DMS153 (cell line): ENCODE measurements at regions not wholly inside any gene's neighbourhood (a gene's known extent, or its start where the extent isn't known, plus 50 kb on each side); places are given as distances from the start of the nearest gene placed in this dataset.
"Not testable (repeated sequence)": the region's sequence is repeated elsewhere in the genome, so short reads cannot be mapped to it uniquely, and the experiment has no call there.

Experiments
- DNase-seq: peaks from one replicate; lab custom pipeline; 2025; lab: John Stamatoyannopoulos, UW

DNA sequence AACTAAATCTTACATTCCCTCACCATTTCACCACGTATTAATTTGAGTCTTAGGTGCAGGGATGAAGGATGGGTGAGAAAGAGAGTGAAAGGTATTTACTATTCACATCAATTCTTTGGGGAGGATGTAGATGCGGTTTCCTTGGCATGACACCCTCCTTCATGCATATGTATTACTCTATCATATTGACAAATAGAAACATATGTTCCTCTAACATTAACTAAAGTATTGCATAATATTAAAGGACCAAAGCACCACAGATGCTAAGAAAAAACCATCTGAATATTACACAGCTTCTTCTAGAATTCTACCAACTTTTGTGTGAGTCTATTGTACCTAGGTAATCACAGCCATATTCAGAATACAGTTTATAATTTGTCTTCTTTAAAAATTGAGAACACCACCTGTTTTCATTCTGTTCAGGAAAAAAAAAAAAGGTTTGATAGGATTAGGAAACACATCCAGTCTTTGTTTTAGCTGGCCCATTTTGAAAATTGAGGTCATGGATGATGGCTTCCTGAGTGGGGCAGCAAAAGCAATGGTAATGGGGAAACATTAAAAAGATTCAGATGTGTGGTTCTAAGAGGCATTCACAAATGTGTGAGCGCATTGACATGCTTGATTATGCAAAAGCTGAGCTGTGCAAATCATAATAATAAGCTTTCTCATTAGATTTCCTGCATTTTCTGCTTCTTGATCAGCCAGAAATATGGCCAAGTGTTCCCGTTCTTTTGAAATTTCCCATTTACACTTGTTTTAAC is 1011.5 kb upstream of the NUDT12 start:
- no peak for DNase-seq

DNA sequence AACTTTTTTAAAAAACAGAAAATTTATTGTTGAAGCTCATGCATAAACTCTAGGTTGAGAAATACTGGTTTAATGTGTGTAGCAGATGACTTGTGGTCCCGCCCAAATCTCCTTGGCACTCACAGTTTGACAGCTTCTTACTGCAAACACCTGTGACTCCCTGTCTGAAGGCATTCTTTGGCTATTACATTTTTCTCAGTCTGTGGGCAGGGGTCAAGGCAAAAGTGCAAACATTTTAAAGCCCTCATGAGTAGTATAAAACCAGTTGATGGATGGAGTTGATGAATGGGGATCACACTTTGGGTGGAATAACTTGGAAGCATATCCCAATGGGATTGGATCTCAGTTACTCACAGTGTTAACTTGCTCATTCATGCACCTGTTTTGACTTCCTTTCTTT is 1007.0 kb upstream of the NUDT12 start:
- DNase-seq = no peak

DNA sequence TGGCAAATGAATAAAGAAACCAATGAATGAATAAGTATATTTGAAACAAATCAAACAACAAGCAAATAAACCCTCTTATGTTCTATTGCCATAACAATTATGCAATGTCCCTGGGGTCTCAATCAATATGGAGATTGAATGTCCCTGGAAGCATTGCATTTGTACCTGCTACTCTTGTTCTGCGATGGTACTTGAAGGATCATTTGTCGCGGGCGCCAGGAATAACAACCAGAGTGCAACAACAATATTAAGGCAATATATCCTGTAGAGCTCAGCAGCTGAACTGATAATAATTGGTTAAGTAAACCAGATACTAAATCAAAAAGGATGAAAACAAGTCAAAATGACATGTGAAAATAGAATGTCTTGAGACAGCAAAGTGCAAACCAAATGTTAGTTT is 1001.9 kb upstream of the NUDT12 start:
- DNase-seq = no peak

DNA sequence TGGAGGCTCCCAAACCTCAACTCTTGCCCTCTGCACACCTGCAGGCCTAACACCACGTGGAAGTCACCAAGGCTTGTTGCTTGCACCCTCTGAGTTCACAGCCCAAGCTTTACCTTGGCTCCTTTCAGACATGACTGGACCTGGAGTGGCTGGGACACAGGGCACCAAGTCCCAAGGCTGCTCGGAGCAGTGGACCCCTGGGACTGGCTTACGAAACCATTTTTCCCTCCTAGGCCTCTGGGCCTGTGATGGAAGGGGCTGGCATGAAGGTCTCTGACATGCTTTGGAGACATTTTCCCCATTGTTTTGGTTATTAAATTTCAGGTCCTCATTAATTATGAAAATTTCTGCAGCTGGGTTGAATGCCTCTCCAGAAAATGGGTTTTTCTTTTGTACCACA is 994.4 kb upstream of the NUDT12 start:
- no peak for DNase-seq

DNA sequence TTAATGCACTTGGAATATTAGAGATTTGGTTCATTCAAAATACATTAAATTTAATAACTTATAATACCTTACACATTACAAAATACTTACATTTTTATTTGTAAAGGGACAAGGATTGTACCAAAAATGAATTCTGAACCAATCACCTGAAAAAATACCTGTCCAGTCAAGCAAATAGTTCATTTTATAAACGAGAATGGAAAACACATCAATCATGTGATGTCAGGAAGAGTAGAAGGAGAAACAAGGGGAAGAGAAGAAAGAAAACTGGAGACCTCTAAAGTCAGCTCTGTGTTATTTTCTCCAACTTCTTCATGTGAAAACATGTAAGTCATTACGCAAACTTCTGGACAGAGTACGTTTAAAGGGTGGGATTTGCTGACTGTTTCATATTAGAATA is 989.0 kb upstream of the NUDT12 start:
- DNase-seq = no peak

DNA sequence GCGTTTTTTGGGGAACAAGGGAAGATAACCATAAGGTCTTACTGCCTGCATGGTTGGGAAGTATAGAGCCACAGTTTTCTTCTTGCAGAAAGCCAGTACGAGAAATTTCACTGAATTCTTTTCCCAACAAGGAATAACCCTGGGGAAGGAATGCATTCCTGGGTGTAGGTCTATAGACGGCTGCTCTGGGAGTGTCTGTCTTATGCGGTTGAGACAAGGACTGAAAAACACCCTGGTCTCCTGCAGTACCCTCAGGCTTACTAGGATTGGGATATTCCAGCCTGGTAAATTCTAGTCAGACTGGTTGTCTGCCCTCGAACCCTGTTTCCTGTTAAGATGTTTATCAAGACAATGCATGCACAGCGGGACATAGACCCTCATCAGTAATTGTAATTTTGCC is 984.3 kb upstream of the NUDT12 start:
- not testable (repeated sequence) for DNase-seq

DNA sequence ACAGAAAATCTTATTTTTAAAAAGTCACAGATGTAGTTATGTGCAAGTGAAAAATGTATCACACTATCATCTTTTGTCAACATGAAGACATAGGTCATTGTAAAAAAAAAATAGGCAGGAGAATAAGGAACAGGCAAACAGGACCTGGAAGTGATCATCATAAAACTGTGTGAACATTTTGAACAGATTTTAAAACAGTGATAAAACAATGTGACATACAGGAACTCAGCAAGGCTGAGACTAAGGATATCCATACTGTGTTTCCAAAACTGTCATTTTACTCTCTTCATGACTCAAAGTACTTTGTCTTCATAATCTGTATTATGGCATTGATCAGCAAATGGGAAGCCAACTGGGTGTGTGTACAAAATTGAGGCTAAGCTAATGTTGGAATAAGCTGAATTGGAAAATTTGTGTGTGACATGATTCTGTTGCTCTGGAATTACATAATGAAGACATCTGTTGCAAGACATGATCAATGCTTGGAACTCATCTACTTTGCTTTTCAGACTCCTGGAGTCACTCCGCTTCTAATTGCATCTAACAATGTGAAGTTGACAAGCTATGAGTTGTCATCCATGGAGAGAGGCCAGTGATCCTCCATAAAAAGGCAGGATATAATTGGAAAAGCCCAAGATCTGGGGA is 978.7 kb upstream of the NUDT12 start:
- no peak for DNase-seq

DNA sequence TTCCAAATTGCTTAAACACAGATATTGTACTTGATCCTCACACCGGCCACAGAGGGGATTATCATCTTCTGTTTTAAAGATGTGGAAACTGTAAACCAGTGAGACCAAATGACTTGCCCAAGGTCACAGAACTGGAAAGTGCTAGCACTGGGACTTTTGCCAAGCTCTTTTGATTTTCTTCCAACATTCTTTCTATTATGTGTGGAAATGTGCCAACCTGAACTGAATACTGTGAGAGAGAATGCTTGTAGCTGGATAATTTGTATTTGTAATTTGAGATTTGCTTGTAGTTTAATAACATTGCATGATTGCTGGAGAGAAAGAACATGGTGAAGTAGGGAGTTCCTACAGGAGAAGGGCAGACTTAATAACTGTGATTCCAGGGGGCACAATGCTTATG is 977.9 kb upstream of the NUDT12 start:
- no peak for DNase-seq

DNA sequence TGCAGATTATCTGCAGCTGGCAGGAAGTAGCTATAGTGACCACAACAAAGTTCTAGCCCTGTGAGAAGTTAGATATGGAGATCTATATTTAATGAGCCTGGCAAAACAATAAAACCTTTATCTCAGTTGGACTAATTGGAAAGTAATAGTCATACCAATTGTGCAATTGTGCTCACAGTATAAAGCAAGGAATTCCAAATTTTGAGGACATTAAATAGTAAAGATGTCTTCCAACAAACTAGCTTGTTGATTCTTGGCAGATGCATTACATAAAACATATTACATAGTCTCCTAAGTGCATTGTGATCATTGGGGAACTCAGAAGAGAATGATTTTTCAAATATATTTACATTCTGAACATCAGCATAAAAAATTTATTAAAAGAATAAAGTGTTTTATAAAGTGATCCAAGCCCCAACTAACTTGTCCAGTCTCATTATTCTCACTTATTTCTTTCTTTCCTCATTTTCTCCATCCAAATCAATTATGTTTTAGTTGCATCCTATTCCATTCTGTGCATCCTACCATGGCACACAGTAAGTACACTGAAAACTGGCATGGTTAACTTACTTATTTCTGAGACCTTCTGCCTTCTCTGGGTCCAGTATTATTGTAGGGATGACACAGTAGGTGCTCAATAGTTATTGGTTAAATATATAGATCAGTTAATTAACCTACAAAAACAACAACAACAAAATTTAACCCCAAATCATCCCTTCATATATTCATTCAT is 977.2 kb upstream of the NUDT12 start:
- DNase-seq = no peak

DNA sequence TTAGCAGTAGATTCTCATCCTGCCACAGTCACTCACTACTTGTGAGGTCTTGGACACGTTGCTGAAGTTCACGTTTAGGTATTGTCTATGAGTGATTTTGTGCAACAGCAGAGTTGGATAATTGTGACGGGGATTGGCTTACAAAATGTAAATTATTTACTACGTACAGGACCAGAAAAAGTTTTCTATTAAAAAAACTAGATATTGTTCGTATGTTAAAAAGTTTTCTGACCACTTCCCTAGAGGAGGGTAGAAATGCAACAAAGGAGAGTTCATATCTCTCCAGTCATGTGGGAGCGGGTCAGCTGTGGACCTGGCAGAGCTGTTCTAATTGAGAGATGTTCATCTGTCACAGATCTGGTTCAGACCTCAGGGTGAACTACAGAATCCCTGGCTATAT is 976.1 kb upstream of the NUDT12 start:
- DNase-seq = no peak

DNA sequence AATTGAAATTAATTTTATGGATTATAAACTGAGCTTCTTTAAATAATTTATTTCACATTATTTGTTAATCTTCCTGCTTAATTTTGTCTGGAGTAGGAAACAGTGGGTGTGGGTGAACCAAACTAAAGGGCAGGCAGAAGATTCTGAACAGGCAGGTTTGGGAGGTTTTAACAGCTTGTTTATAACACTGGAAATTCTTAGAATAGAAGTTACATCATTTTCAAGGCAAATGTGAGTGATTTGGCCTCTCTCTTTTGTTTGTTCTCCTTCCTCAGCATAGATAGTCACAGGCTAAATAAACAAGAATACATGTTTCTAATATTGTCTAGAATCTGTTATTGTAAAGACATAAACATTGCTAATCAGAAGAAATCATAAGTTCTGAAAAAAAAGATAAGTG is 970.9 kb upstream of the NUDT12 start:
- DNase-seq = no peak

DNA sequence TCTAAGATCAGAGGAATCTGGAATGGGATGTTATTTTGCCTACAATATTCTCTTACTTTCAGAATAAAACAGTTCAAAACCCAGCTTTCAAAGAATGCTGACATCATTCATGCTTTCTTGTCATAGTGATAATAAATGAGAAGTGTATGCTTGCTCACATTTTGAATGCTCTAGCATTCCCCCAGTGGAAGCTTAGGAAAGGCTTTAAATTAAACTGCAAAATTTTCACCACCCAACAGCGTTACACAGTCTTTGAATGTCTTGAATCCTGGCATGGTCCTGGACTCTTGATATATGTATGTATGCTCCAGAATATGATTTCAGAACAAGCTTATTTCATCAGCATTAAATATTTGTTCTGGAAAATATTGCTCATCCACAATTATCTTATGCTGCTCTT is 964.3 kb upstream of the NUDT12 start:
- DNase-seq = no peak

DNA sequence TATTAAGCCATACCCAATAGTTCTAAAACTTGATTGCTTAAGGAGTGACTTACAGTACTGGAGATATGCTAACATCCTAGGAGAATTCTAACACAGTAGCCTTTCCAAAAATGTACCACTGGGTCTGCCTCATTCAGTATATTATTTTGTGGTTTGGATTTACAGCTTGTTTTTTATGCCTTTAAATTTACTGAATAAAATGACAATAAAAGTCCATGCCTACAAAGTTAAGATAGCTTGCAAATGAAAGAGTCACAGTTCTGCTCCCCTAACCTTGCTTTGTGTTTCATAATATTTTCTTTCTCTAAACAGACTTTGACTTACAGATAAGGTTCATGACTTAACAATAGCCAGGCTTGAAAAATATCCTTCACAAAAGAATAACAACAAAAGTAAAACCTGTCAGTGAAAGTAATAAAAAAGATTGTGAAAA is 951.1 kb upstream of the NUDT12 start:
- DNase-seq = no peak

DNA sequence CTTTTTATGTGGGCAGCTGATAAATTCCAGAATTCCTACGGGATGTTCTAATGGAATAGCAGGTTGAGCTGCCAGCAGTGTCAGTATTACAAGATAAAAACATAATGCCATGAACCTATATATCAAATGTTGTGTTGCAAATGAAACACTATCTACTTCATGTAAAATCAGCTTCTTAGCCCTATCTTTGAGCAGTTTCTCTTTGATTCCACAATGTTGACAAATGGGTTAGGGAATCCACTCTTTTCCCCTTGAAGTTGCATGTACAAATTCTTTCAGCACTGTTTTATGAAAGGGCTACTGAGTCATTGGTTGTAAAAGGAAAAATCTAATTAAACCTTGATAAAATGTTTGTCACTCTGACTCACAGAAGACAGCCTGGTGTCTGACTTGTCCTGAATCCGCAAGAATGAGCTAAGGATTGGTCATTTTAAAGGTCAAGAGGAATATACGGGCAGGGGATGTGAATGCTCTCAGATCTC is 950.6 kb upstream of the NUDT12 start:
- no peak for DNase-seq

DNA sequence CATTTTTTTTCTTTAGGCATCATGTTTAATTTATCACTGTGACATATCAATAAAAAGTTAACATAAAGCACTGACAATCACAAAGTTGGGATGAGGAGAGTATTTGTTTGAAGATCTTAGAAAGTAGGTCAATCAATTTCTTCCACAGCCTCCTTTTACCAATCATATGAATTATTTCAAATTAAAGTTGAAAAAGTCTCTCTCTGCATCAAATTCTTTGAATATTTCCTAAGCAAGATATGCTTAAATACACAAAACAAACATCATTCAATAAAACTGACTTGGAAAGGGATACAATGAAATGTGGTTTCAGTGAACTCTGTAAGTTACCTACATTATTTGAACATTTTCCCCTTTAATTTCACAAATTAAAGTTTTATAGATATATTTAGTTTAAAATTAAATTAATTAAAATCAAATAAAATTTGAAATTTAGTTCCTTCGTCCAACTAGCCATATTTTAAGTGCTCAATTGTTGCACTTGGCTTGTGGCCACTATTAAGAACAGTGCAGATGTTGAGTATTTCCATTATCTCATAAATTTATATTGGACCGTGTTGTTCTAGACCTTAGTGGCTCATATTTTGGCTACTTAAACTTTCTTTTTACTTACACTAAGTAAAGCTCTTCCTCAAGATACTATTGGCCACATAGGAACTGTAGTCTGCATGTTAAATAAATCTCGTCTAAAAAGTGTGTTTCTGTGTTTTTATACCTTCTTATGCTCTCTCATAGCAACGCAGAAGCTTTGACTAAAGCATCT is 949.7 kb upstream of the NUDT12 start:
- no peak for DNase-seq

DNA sequence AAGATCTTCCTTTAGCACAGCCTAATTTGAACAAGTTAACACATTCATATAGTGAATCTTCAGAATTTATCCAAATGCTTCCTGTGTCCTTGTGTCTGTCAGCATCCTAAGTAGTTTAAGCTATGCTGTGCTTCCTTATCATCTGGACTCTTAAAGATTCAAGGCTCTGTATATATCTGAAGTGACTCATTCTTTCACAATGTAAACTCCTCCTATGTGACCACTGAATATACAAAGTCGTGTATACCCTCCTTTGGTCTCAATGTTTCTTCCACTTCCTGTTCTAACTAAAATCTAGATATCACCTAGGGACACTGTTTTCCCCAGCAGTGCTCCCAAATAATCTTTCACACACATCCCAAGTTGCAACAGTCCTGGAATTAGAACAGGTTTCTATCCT is 935.7 kb upstream of the NUDT12 start:
- DNase-seq = no peak

DNA sequence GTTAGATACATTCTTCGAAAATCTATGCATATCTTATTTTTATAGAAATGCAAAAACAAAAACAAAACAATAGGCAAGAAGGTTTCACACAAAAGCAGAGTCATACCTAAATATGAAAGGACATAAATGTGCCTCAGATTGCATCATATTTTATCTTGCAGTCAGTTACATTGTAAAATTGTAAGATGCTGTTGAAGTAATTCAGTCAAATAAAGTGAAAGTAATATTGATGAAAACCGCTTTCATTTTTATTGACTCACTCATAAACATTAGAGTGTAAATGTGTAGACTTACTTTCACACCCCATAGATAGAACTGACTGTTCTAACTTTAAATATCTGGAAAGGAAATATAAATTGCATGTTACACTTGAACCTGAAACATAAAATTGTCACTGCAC is 931.5 kb upstream of the NUDT12 start:
- DNase-seq = no peak

DNA sequence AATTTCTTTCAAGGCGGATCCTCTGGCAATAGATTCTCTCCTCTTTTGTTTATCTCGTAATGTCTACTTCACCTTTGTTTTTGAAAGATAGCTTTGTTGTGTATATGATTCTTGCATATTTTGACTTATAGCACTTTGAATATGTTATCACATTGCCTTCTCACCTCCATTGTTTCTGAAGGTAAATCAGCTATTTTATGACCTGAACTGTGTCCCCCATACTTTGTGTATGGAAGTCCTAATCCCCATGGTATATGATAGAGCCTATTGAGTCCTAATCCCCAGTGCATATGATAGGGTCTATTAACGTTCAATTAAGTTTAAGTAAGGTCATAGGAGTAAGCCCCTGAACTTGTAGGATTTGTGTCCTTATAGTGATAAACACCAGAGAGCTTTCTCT is 910.2 kb upstream of the NUDT12 start:
- DNase-seq = no peak

DNA sequence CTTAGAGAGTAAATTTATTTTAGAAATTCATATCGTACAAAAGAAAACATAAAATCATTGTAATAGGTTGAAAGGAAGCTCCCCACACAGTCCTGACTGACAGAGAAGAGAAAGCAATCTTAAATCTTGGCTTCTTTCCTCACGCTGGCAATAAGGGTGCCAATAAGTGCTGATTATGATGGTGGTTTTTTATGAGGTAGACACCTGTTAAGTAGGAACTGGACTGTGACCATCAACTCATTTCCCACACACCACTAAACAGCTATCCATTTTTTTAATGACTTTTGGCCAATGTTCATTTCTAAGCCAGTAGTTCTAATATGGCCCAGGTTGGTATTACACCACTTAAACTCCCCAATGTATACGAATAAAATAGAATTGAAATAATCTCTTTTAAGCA is 893.5 kb upstream of the NUDT12 start:
- no peak for DNase-seq

DNA sequence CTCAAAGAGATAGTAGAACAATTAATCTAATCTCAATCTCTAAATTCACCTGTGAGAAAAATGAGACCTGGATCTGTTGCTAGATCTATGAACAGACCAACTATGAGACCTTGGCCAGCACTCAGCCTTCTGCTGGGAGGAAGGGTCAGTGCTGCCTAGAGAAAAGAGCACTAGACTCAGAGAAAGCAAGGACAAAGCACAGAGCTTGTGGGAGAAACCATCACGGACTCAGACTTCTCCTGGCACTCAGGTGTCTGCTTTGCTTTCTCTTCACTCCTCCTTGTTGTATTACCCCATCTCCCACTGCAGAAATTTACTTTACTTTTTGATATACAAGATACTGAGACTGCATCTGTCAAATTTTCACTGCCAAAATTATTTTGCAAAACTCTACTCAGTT is 890.0 kb upstream of the NUDT12 start:
- no peak for DNase-seq

DNA sequence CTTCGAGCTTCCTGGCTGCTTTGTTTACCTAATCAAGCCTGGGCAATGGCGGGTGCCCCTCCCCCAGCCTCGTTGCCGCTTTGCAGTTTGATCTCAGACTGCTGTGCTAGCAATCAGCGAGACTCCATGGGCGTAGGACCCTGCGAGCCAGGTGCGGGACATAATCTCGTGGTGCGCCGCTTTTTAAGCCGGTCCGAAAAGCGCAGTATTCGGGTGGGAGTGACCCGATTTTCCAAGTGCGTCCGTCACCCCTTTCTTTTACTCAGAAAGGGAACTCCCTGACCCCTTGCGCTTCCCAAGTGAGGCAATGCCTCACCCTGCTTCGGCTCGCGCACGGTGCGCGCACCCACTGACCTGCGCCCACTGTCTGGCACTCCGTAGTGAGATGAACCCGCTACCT is 889.3 kb upstream of the NUDT12 start:
- DNase-seq = not testable (repeated sequence)

DNA sequence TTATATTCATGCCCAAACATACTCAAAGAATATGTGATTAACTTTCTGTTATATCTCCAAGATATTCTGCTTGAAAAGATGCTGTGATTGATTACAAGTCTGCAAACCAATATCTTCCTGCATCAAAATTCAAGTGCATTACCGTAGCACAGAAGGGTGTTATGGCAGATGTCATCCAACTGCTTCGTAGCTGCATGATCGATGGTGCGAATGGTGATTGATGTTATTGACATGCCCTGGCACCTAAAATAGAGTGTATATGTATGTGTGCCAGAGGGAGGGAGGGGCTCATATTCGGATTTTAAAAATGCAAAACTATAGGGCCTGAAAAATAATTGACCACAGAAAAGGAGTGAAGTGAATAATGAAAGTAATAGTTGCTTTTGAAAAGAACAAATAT is 882.1 kb upstream of the NUDT12 start:
- no peak for DNase-seq
